ENCODE measurements at regions not wholly inside any gene's neighbourhood (a gene's known extent, or its start where the extent isn't known, plus 50 kb on each side); places are given as distances from the start of the nearest gene placed in this dataset.

- no peak for TF ChIP-seq CTCF (IDR thresholded peaks at IDR 0.05)
- no peak for TF ChIP-seq POLR2A (IDR thresholded peaks at IDR 0.05)
These were observed 255.2 kb upstream of the WSB1 start for GRCh38 chr17:27038676-27039075.
